ACHN (cell line): ENCODE measurements at regions not wholly inside any gene's neighbourhood (a gene's known extent, or its start where the extent isn't known, plus 50 kb on each side); places are given as distances from the start of the nearest gene placed in this dataset.
"Not testable (repeated sequence)": the region's sequence is repeated elsewhere in the genome, so short reads cannot be mapped to it uniquely, and the experiment has no call there.

Experiments used
- DNase-seq: peaks from one replicate; pipeline ENCODE4 v3.0.0-alpha.2; 2015
- in situ Hi-C: cut with HindIII; loops from 2 replicates; pipeline ENCODE4 v1.10.0; 2017; ENCODE audit warnings: low sequenced_read_pairs, low pct_ligation_motif_present, low pct_unique_long_range_greater_than_20kb

DNA sequence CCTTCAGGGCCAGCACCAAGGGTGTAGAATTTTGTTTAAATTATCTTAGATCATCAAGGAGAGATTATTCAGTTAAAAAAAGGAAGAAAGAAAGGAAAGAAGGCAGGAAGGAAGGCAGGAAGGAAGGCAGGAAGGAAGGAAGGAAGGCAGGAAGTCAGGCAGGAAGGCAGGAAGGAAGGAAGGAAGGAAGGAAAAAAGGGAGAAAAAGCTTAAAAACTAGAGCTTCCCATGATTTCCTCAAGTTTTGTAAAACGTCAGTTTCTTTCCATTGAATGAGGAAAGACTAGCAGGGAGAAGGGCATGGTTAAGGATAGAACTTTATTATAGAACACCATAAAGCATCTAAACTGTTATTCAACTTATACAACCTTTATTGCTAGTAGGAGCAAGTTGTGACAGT, 2672.0 kb upstream of the PCDH20 start:
- no peak for DNase-seq
- in situ Hi-C loops = no loop called here

DNA sequence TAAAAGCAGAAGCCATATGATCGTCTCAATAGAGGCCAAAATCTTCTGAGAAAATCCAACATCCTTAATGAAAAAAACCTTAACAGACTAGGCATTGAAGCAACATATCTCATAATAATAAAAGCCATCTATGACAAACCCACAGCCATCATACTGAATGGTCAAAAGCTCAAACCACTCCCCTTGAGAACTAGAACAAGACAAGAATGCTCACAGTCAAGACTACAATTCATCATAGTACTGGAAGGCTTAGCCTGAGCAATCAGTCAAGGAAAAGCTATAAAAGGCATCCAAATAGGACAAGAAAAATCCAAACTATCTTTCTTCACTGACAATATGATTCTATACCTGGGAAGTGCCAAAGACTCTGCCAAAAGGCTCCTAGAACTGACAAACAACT, 2668.2 kb upstream of the PCDH20 start:
- in situ Hi-C loops = no loop called here
- no peak for DNase-seq

DNA sequence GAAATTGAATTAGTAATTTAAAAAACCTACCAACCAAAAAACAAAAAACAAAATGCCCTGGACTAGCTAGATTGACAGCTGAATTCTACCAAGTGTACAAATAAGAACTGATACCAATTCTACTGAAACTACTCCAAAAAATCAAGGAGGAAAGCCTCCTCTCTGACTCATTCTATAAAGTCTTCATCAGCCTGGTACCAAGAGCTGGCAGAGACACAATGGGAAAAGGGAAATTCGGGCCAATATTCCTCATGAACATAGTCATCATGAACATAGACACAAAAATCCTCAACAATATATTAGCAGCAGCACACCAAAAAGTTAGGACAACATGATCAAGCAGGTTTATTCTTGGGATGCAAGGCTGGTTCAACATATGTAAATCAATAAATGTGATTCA, 2667.7 kb upstream of the PCDH20 start:
- in situ Hi-C loops = no loop called here
- no peak for DNase-seq

DNA sequence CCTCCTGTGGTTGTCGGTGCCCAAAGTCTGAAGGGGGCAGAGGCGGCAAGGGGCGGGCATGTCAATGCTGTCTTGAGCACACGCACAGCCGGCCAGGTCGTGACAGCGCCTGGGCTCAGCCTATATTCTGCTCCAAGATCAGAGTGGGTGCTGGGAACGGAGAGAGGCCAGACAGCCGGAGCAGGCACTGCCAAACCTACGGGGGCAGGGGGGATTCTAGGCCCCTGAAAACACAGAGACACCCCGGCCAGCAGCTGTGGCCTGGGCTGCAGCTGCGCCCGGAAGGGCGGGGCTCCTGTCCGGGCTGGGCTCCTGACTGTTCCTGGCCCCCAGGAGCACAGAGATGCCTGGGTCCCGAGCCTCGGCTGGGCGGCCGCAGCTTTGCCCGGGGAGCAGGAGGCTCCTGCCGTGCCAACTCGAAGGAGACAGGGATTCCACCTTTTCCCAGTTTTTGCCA, 2662.9 kb upstream of the PCDH20 start:
- in situ Hi-C loops = no loop called here

DNA sequence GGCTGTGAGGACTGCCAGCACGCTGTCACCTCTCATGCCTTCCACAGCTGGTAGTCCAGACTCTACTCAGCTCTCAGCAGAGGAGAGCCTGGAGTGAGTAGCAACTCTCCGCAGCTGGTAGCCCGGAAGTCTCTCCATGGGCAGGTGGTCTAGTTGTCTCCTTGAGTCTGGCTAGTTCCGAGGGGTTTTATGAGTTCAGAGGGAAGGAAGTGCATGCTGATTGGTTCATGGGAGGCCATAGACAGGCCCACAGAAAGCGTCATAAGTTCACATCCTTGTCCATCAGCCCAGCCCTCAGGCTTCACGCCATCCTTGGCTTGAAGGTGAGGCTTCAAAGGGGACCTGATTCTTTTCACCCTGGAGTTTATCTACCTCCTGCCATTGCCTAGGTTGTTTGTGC, 2662.4 kb upstream of the PCDH20 start:
- in situ Hi-C loops = no loop called here
- no peak for DNase-seq

More for the DNA sequence above, 2662.9 kb upstream of the PCDH20 start:
- no peak for DNase-seq

DNA sequence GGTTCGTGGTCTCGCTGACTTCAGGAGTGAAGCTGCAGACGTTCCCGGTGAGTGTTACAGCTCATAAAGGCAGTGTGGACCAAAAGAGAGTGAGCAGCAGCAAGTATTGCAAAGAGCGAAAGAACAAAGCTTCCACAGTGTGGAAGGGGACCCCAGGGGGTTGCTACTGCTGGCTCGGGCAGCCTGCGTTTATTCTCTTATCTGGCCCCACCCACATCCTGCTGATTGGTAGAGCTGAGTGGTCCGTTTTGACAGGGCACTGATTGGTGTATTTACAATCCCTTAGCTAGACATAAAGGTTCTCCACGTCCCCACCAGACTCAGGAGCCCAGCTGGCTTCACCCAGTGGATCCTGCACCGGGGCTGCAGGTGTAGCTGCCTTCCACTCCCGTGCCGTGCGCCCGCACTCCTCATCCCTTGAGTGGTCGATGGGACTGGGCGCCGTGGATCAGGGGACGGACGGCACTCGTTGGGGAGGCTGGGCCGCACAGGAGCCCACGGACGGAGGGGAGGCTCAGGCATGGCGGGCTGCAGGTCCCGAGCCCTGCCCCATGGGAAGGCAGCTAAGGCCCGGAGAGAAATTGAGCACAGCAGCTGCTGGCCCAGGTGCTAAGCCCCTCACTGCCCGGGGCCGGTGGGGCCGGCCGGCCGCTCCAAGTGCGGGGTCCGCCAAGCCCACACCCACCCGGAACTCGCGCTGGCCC, 2661.6 kb upstream of the PCDH20 start:
- DNase-seq, in situ Hi-C loops: not testable (repeated sequence)

DNA sequence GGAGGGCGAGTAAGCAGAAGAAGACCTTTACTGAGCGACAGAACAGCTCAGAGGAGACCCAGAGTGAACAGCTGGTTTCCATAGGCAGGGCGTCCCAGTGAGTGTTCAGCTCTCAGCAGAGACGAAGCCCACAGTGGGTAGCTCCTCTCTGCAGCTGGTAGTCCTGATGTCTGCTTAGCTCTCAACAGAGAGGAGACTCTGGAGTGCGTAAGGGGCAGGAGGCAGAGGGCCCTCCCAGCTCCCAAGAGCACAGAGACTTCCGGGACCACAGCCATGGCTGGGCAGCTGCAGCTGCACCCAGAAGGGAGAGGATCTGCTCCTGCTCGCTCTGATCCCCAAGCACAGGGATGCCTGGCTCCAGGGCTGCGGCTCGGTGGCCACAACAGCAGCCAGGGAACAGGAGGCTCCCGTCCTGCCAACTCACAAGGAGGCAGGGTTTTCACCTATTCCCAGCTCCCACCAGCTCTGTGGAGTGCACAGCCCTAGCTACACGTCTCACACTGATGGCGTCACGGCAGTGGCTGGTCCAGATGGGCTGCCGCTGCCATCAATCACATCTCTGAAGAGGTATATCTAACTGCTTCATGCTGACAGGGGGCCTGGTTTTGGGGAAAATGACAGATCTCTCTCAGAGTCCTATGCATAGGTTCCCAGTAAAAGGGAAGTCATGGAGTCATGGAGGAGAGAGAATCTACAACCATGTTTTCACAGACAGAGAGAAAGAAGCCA, 2660.1 kb upstream of the PCDH20 start:
- in situ Hi-C loops = no loop called here
- no peak for DNase-seq

DNA sequence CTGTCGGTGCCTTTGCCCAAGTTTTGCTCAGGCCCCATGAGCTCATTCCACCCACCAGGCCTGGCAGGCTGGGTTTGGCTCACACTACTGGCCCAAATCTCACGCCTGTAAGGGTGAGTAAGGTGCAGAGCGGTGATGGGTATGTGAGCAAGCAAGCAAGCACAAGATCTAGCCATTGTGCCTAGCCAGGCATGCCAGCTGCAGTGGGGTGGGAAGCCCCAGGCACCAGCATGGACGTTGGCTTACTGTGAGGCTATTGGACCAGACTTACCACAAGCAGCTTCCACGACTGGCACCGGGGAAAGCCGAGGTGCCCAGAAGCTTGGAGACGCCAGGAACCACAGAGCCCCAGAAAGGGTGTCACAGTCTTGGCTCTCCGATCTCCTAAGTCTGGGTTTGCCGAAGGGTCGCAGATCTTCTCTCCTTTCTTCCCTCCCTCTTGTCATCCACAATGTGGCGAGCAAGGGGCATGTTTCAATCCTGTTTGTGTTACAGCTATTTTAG, 2659.4 kb upstream of the PCDH20 start:
- in situ Hi-C loops = no loop called here
- DNase-seq = no peak

DNA sequence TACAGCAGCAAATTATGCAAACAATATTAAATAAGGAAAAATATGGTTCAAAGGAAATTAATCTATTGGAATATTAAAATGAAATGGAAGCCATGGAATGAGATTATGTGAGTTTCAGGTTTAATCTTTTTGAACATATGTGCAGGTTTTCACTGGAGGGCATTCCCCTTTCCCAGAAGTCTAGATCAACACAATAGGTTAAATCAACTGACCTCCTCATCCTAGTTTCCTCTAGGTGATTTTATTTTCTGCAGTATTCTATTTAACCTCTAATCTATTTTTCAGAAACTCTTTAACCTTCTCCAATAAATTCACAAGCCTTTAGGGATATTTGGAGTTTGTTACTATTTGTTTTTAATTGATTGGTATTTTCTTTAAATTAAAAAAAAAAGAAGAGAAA, 2657.6 kb upstream of the PCDH20 start:
- no peak for DNase-seq
- in situ Hi-C loops = no loop called here

DNA sequence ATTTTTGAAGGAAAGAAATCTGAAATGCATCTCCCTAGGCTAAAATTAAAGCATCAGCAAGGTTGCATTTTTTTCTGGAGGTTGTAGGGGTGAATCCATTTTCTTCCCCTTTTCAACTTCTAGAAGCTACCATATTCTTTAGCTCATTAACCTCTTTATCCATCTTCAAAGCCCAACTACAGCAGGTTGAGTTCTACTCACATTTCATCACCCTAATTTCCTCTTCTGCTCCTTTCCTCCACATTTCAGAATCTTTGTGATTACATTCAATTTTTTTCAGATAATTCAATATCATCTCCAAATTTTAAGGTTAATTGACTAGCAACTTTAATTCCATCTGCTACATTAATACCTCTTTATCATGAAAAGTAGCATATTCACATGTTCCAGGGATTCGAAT, 2655.7 kb upstream of the PCDH20 start:
- in situ Hi-C loops = no loop called here
- DNase-seq = no peak

DNA sequence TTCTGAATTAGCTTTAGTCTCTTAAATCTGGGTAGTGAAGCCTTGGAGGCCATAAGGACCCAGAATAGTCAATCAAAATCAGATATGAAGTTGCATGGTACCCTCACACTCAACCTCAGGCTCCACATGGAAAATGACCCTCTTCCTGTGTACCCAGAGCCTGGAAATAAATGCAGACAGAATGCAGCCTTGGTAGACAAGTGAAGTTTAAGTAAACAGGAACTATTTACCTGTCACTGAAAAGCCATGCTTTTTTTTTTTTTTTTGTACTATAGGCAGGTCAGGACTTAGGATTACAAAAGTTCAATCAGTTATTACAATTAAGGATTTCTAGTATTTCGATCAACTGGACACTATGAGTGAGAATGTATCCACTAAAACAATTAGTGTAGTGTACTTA, 2654.2 kb upstream of the PCDH20 start:
- no peak for DNase-seq
- in situ Hi-C loops = no loop called here

DNA sequence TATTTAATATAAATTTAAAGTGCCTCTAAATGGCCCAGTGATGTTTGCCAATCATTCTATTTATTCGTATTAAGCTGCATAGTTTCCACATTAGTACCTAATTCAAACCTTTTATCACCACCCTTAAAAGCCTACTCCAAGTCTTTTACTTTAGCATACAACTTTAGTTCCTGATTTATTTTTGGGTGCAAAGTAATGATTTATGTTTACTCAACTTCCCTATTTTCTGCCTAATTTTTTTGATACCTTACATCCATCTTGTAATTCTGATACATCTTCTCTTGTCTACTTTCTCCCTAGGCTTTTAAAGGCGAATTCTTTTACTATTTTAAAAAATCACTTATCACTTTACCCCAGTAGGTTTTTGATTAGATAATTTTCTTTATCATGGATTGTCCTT, 2651.1 kb upstream of the PCDH20 start:
- DNase-seq = no peak
- in situ Hi-C loops = no loop called here

DNA sequence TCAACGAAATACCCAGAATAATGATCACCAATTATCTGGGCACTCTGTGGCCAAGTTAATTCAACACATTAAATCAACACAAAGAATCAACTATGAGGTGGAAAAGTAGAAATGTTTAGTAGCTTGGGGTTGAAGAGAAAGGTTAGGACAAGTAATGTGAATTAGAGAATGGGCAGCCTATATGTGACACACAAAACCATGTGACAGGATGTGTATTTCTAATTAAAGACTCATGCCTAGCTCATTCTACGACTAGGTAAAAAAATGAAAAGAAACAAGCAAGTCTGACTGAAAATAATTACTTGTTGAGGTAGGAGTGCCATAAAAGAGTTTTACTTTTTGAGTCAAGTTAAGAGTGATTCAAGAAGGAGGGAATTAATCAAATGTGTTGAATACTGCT, 2646.0 kb upstream of the PCDH20 start:
- in situ Hi-C loops = no loop called here
- DNase-seq = no peak

DNA sequence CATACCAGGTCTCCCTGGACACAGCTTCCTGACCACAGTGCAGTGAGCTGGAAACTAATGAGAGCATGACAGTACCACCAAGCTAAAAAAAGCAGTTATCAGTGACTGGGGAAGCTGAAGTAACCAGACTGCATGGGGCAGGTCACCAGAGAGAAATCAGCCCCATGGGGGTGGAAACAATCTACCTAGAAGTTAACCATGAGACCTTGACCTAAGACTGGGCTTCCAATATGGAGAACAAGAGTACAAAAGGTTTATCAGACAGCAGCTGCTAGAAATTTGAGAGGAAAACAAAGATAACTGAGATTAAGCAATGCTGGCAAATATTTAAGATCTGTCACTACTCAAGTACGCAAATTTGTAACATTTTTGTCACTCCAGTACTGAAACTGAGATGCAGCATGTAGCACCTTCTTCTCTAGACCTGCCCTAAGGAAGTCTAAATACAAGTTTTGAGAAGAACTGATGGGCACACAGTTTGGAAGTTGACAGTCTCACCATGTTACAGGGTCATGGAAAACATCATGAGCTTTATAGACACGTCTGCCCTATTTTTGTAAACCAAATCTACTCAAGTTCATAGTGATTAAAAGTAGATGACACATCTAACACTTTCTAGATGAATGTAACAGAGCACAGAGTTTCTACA, 2641.8 kb upstream of the PCDH20 start:
- DNase-seq = no peak
- in situ Hi-C loops = no loop called here

DNA sequence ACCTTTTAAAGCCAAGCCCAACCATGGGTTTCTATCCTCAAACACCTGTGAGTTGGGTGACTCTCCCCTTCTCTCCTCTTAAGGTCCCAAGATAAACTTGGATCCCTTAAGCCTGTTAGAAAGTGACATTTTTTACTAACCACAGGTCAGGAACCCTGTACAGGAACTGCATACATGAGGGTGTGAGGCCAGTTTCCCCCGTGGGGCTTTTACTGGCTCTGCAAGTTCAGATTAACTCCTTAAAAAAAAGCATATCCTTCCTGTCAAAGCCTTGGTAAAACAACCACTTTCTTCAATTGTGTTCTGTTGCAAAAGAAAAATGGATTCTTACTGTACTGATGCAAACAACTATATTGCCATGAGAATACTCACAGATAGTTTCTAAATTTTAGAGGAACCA, 2638.7 kb upstream of the PCDH20 start:
- in situ Hi-C loops = no loop called here

DNA sequence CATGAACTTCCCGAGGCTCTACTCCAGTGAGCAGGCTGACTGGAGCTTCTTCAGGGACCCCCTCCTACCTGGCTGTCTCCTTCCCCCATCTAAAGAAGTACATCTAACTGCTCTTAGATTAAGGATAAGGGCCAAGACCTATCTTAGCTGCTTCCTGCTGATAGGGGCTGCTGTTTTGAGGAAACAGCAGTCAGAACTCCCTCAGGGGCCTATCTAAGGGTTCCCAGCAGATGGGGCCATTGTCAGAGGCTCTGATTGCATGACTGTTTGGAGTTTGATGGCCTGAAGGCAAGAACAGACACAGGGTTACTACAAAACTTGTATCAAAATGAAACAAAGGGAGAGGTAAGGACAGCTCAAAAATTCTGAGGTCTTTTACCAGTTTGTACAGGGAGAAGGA, 2636.9 kb upstream of the PCDH20 start:
- in situ Hi-C loops = no loop called here
- no peak for DNase-seq

More for the DNA sequence above, 2638.7 kb upstream of the PCDH20 start:
- DNase-seq = no peak

DNA sequence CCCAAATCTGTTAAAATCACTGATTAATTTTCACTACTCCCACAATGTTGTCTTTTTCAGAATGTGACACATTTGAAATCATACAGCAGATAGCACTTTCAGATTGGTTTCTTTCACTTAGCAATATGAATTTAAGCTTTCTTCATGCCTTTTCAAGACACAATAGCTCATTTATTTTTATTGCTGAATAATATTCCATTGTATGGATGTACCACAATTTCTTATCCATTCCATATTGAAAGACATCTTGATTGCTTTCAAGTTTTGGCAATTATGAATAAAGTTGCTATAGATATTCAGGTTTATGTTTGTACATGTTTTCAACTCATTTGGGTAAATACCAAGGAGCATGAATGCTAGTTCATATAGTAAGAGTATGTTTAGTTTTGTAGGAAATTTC, 2635.6 kb upstream of the PCDH20 start:
- in situ Hi-C loops = no loop called here

DNA sequence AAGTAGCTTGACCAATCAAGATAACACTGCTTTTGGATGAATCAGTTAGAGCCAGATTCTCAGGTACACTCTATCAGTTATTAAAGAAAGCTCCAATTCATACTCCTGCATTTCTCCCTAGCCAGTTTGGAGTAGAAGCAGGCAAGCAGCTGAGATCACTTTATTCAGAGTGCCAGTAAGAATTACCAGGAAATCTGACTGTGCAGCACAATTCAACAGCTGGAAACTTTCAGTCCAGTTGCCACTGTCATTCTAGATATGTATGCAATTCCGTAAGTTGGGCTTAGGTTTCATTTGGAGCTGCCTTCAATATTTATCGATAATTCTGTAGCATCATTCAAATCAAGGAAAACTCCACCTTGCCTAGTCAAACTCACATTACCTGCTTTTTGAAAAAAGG, 2625.6 kb upstream of the PCDH20 start:
- no peak for DNase-seq
- in situ Hi-C loops = no loop called here

More for the DNA sequence above, 2635.6 kb upstream of the PCDH20 start:
- DNase-seq = no peak

DNA sequence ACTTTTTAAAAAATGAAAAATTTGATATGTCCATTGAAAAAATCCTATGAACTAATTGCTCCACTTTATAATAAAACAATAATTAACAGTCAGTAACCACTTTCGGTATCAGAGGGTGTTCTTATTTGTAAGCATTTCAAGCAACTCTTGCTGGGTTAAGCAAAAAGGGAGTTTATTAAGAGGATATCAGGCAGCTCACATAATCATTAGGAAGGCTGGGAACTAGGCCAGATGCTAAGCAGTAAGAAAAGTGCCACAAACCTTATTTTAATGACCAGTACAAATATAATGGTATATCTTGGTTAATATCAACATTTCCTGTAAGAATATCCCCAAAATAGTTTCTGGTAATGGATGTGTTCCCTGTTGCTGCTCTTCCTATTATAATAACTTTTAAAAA, 2618.3 kb upstream of the PCDH20 start:
- in situ Hi-C loops = no loop called here
- DNase-seq = no peak
